ENCODE measurements at regions not wholly inside any gene's neighbourhood (a gene's known extent, or its start where the extent isn't known, plus 50 kb on each side); places are given as distances from the start of the nearest gene placed in this dataset.

DNA sequence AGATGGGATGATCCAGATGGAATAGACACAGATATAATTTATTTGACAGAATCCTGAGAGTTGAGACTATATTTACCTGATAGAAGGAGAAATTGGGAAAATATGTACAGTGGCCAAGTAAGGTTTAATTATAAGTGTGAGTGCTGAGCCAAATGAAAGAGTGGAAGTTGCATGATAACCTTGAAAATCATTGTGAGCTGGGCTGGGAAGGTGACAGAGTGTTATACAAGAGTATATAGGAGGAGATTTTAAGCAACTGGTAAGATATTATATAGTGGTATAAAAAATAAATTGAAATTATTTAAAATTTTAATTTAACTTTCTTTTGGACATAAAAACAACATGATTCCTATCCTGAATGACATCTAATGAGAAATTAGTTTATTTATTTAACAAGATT, 340.8 kb downstream of the NUP35 start:
- TF ChIP-seq POLR2A (IDR thresholded peaks at IDR 0.05; ENCODE audit: low read depth, low read length) (no peak), TAF1 (IDR thresholded peaks at IDR 0.05; ENCODE audit: borderline replicate concordance, low read depth, low read length) (no peak), POLR2AphosphoS5 (IDR thresholded peaks at IDR 0.05; ENCODE audit: low read depth, low read length) (no peak)
